Upper lobe of left lung (tissue), 4 donors: ENCODE measurements at regions not wholly inside any gene's neighbourhood (a gene's known extent, or its start where the extent isn't known, plus 50 kb on each side); places are given as distances from the start of the nearest gene placed in this dataset.

ENCODE experiments used
- CTCF ChIP-seq, 6 experiments: fragments of 450-650 bp in 4 of 6; fragments of 200-600 bp in 2 of 6; sonication (generic) in 2 of 6; IDR thresholded peaks; one replicate each; pipeline ENCODE4 v1.5.1; 2016 to 2019; ENCODE audit warnings: antibody characterized with exemption in 6 of 6
- EP300 ChIP-seq, 4 donors: sonication (generic); formaldehyde crosslinking; IDR thresholded peaks; one replicate each; pipeline ENCODE4 v1.5.1; 2017; ENCODE audit warnings: antibody characterized with exemption in 4 of 4, control low read depth in 2 of 4
- POLR2A ChIP-seq, 4 donors: fragments of 450-650 bp; IDR thresholded peaks; one replicate each; pipeline ENCODE4 v1.5.1; 2016 to 2017; ENCODE audit warnings: antibody characterized with exemption in 4 of 4, mild to moderate bottlenecking in 2 of 4

GRCh38 chr6:150316936-150317335 lies 51.9 kb upstream of the IYD start:
- TF ChIP-seq CTCF (IDR thresholded peaks at IDR 0.05), result no peak
- TF ChIP-seq POLR2A (IDR thresholded peaks at IDR 0.05), result no peak
- no peak for TF ChIP-seq EP300 (IDR thresholded peaks at IDR 0.05)
